HEK293 (cell line): ENCODE measurements at regions not wholly inside any gene's neighbourhood (a gene's known extent, or its start where the extent isn't known, plus 50 kb on each side); places are given as distances from the start of the nearest gene placed in this dataset.
A peak's percentile ranks its signal among the peaks of the same experiment; 100 is the strongest.

Experiments
- CTCF ChIA-PET: fragments of 350-600 bp; formaldehyde crosslinking; extraction: SDS; loops from one replicate; lab custom pipeline; 2021; ENCODE audit warnings: antibody characterized with exemption; lab: Yijun Ruan, JAX
- POLR2A ChIA-PET: fragments of 300-600 bp; formaldehyde crosslinking; extraction: SDS; loops from one replicate; lab custom pipeline; 2020; ENCODE audit warnings: antibody characterized with exemption, inconsistent platforms; lab: Yijun Ruan, JAX
- H3K27ac ChIP-seq: fragments of 200-500 bp; sonication (Bioruptor generic); 2 replicates; pipeline ENCODE4 v1.5.1; 2014; ENCODE audit warnings: low read depth, low read length, control low read depth, inconsistent platforms; ENCODE audit errors: extremely low read depth
- H3K36me3 ChIP-seq, 2 experiments: fragments of 200-500 bp in 1 of 2; sonication (Bioruptor generic) in 1 of 2; 1 replicate in 1 of 2; 2 replicates in 1 of 2; pipeline ENCODE4 v1.5.1; 2014 to 2017; ENCODE audit warnings: inconsistent platforms in 2 of 2, low read length in 2 of 2; ENCODE audit not compliant: control insufficient read depth in 2 of 2, insufficient read depth in 1 of 2
- H3K4me1 ChIP-seq: fragments of 200-500 bp; sonication (Bioruptor generic); 2 replicates; pipeline ENCODE4 v1.5.1; 2014; ENCODE audit warnings: mild to moderate bottlenecking, low read length, inconsistent platforms; ENCODE audit not compliant: control insufficient read depth, insufficient read depth
- H3K4me3 ChIP-seq: 2 replicates; pipeline ENCODE4 v1.5.1; 2011; ENCODE audit warnings: low read depth, mild to moderate bottlenecking, control low read depth, low read length, moderate library complexity
- H3K9me3 ChIP-seq: fragments of 200-500 bp; sonication (Bioruptor generic); 2 replicates; pipeline ENCODE4 v1.5.1; 2014; ENCODE audit warnings: low read depth, low read length, inconsistent platforms; ENCODE audit not compliant: control insufficient read depth, insufficient read depth
- CTCF ChIP-seq: fragments of 450-650 bp; formaldehyde crosslinking; IDR thresholded peaks from 2 replicates; pipeline ENCODE4 v1.5.1; 2016; ENCODE audit warnings: missing biosample characterization, missing genetic modification characterization
- HOXA7 ChIP-seq: sonication (generic); formaldehyde crosslinking; IDR thresholded peaks from 2 replicates; pipeline ENCODE4 v1.8.1; 2022; ENCODE audit warnings: missing genetic modification reagents, borderline replicate concordance
- INSM2 ChIP-seq: fragments of 450-650 bp; formaldehyde crosslinking; IDR thresholded peaks from 2 replicates; pipeline ENCODE4 v1.5.1; 2016; ENCODE audit warnings: missing biosample characterization, missing genetic modification characterization
- ZBTB10 ChIP-seq: fragments of 450-650 bp; formaldehyde crosslinking; IDR thresholded peaks from 2 replicates; pipeline ENCODE4 v1.5.1; 2016; ENCODE audit warnings: missing biosample characterization, missing genetic modification characterization
- ZBTB26 ChIP-seq: fragments of 450-650 bp; formaldehyde crosslinking; optimal IDR thresholded peaks from 2 replicates; pipeline ENCODE3; 2016; ENCODE audit warnings: missing biosample characterization, mild to moderate bottlenecking, missing genetic modification characterization
- ZFP3 ChIP-seq: fragments of 450-650 bp; formaldehyde crosslinking; IDR thresholded peaks from 2 replicates; pipeline ENCODE4 v1.5.1; 2016; ENCODE audit warnings: low read depth, missing biosample characterization, missing genetic modification characterization
- ZNF140 ChIP-seq: fragments of 450-650 bp; formaldehyde crosslinking; IDR thresholded peaks from 2 replicates; pipeline ENCODE4 v1.5.1; 2016; ENCODE audit warnings: missing biosample characterization, missing genetic modification characterization
- ZNF155 ChIP-seq: fragments of 450-650 bp; formaldehyde crosslinking; IDR thresholded peaks from 2 replicates; pipeline ENCODE4 v1.5.1; 2016; ENCODE audit warnings: missing biosample characterization, missing genetic modification characterization
- ZNF157 ChIP-seq: fragments of 450-650 bp; formaldehyde crosslinking; IDR thresholded peaks from 2 replicates; pipeline ENCODE4 v1.5.1; 2016; ENCODE audit warnings: missing biosample characterization, missing genetic modification characterization
- ZNF184 ChIP-seq: fragments of 450-650 bp; IDR thresholded peaks from 2 replicates; pipeline ENCODE4 v1.5.1; 2018; ENCODE audit warnings: missing biosample characterization, mild to moderate bottlenecking, missing genetic modification characterization
- ZNF2 ChIP-seq: fragments of 450-650 bp; formaldehyde crosslinking; IDR thresholded peaks from 2 replicates; pipeline ENCODE4 v1.5.1; 2016; ENCODE audit warnings: missing biosample characterization, missing genetic modification characterization
- ZNF223 ChIP-seq: fragments of 450-650 bp; formaldehyde crosslinking; IDR thresholded peaks from 2 replicates; pipeline ENCODE4 v1.5.1; 2016; ENCODE audit warnings: missing biosample characterization, missing genetic modification characterization
- ZNF398 ChIP-seq: fragments of 450-650 bp; formaldehyde crosslinking; IDR thresholded peaks from 2 replicates; pipeline ENCODE4 v1.5.1; 2017; ENCODE audit warnings: missing biosample characterization, missing genetic modification characterization
- ZNF544 ChIP-seq: fragments of 450-650 bp; formaldehyde crosslinking; IDR thresholded peaks from 2 replicates; pipeline ENCODE4 v1.5.0; 2017; ENCODE audit warnings: missing biosample characterization, missing genetic modification characterization
- ZNF585B ChIP-seq: fragments of 450-650 bp; formaldehyde crosslinking; IDR thresholded peaks from 2 replicates; pipeline ENCODE4 v1.5.1; 2016; ENCODE audit warnings: missing biosample characterization, missing genetic modification characterization
- ZNF660 ChIP-seq: fragments of 450-650 bp; IDR thresholded peaks from 2 replicates; pipeline ENCODE4 v1.5.1; 2018; ENCODE audit warnings: missing biosample characterization, mild to moderate bottlenecking, missing genetic modification characterization
- ZNF664 ChIP-seq: fragments of 450-650 bp; formaldehyde crosslinking; IDR thresholded peaks from 2 replicates; pipeline ENCODE4 v1.5.1; 2016; ENCODE audit warnings: missing biosample characterization, missing genetic modification characterization
- ZNF704 ChIP-seq: fragments of 450-650 bp; formaldehyde crosslinking; IDR thresholded peaks from 2 replicates; pipeline ENCODE4 v1.5.1; 2016; ENCODE audit warnings: missing biosample characterization, missing genetic modification characterization
- ZNF768 ChIP-seq: fragments of 450-650 bp; formaldehyde crosslinking; IDR thresholded peaks from 2 replicates; pipeline ENCODE4 v1.5.1; 2018; ENCODE audit warnings: missing biosample characterization, mild to moderate bottlenecking, missing genetic modification characterization
- ZSCAN5A ChIP-seq: fragments of 450-650 bp; formaldehyde crosslinking; IDR thresholded peaks from 2 replicates; pipeline ENCODE4 v1.5.1; 2016; ENCODE audit warnings: missing biosample characterization, missing genetic modification characterization

GRCh38 chr4:86497131-86497530, 97.0 kb upstream of the PTPN13 start (continued):
- no peak for TF ChIP-seq ZSCAN5A (tag by site-specific recombination)
- TF ChIP-seq ZNF768 (tag by site-specific recombination), result no peak
- TF ChIP-seq ZBTB26 (tag by site-specific recombination), result no peak
- TF ChIP-seq ZNF704 (tag by site-specific recombination), result no peak

GRCh38 chr4:86497980-86498862, 95.9 kb upstream of the PTPN13 start:
- Histone ChIP-seq H3K9me3 (no peaks in the 10 kb centered on the region), H3K4me1 (no peaks in the 10 kb centered on the region), H3K27ac (no peak overlapping the region), H3K36me3 (no peaks in the 10 kb centered on the region), H3K4me3 (no peak overlapping the region)
- CTCF ChIA-PET, result interaction anchor here (0.6 to 3.9 kb wide), 27 partner anchors 8 to 771 kb away, joined by 3 to 29 read pairs (median 4); partner anchors contain the start of genes C4orf36 and PTPN13
- POLR2A ChIA-PET, result no interaction called here
- TF ChIP-seq ZNF140 (tag by site-specific recombination) (no peak), ZNF664 (no peak), ZNF660 (0 out of 2 replicates have a peak, but pooled peaks have one; percentile 55), ZFP3 (tag by site-specific recombination) (no peak), ZSCAN5A (tag by site-specific recombination) (no peak), INSM2 (no peak), HOXA7 (CRISPR knock-in tag) (no peak), ZNF398 (tag by site-specific recombination) (no peak), ZNF157 (tag by site-specific recombination) (no peak), ZNF155 (no peak), ZNF544 (tag by site-specific recombination) (no peak), ZNF2 (tag by site-specific recombination) (peak; percentile 23; the same call in 1 of the 2 replicates), ZNF223 (tag by site-specific recombination) (no peak), ZNF184 (tag by site-specific recombination) (no peak), ZBTB10 (tag by site-specific recombination) (no peak), ZNF585B (tag by site-specific recombination) (no peak), CTCF (tag by site-specific recombination) (no peak)
